GM12878 (cell line): ENCODE measurements at regions not wholly inside any gene's neighbourhood (a gene's known extent, or its start where the extent isn't known, plus 50 kb on each side); places are given as distances from the start of the nearest gene placed in this dataset.
A peak's percentile ranks its signal among the peaks of the same experiment; 100 is the strongest.

Experiments used
- ATAC-seq: fragments of 200-7000 bp; cut with Tn5 transposase; 3 replicates; pipeline ENCODE4 v1.9.1; 2020; ENCODE audit warnings: mild to moderate bottlenecking, moderate library complexity
- BruUV-seq: library from RNA; stranded (reverse); fragments of 400-500 nt; replicated peaks from 2 replicates; lab custom pipeline; 2021; lab: Mats Ljungman, UMichigan
- CTCF ChIA-PET: fragments of 300-600 bp; sonication (Branson Sonifier 250); formaldehyde crosslinking; extraction: SDS; loops from one replicate; lab custom pipeline; 2021; ENCODE audit warnings: inconsistent platforms; lab: Yijun Ruan, JAX
- POLR2A ChIA-PET: fragments of 350-600 bp; formaldehyde crosslinking; extraction: SDS; loops from one replicate; lab custom pipeline; 2021; ENCODE audit warnings: inconsistent platforms; lab: Charles Lee
- RAD21 ChIA-PET: fragments of 300-600 bp; sonication (Branson Sonifier 250); formaldehyde crosslinking; loops from one replicate; lab custom pipeline; 2023; ENCODE audit warnings: antibody characterized with exemption; ENCODE audit not compliant: unreplicated experiment; lab: Charles Lee
- SMC1A ChIA-PET: fragments of 300-600 bp; sonication (Branson Sonifier 250); formaldehyde crosslinking; loops from one replicate; lab custom pipeline; 2023; ENCODE audit not compliant: unreplicated experiment, uncharacterized antibody; lab: Charles Lee
- DNase-seq: peaks from one replicate; pipeline ENCODE4 v3.0.0-alpha.2; 2011; ENCODE audit warnings: low read depth, low spot score
- FAIRE-seq: peaks from 3 replicates; lab custom pipeline; 2011; peaks lifted over from hg19 to GRCh38; lab: Jason Lieb, UNC
- H2AFZ ChIP-seq: 2 replicates; pipeline ENCODE4 v1.6.0; 2011; ENCODE audit warnings: low read depth, low read length, control low read depth; ENCODE audit not compliant: control insufficient read depth
- H3K27ac ChIP-seq: 2 replicates; pipeline ENCODE4 v1.5.1; 2011; ENCODE audit warnings: control low read depth; ENCODE audit not compliant: control insufficient read depth, insufficient read depth
- H3K27me3 ChIP-seq, 2 experiments: replicated peaks in 1 of 2; 2 replicates each; pipeline versions ENCODE4 v1.6.0 to v1.6.1; 2011; ENCODE audit warnings: low read length in 1 of 2; ENCODE audit not compliant: control insufficient read depth in 2 of 2, insufficient read depth in 2 of 2
- H3K36me3 ChIP-seq, 2 experiments: 2 replicates each; pipeline ENCODE4 v1.5.1; 2011; ENCODE audit warnings: low read length in 1 of 2; ENCODE audit not compliant: control insufficient read depth in 2 of 2, insufficient read depth in 2 of 2
- H3K4me1 ChIP-seq: 2 replicates; pipeline ENCODE4 v1.6.1; 2011; ENCODE audit warnings: mild to moderate bottlenecking, low read length, moderate library complexity, mixed read lengths; ENCODE audit not compliant: control insufficient read depth, insufficient read depth
- H3K4me2 ChIP-seq: 2 replicates; pipeline ENCODE4 v1.6.0; 2011; ENCODE audit warnings: control low read depth; ENCODE audit not compliant: control insufficient read depth, insufficient read depth
- H3K4me3 ChIP-seq: fragments of 200-600 bp; sonication (generic); 2 replicates; pipeline ENCODE4 v1.5.1; 2016
- H3K79me2 ChIP-seq: 2 replicates; pipeline ENCODE4 v1.6.0; 2011; ENCODE audit warnings: low read length; ENCODE audit not compliant: control insufficient read depth, insufficient read depth
- H3K9ac ChIP-seq: 2 replicates; pipeline ENCODE4 v1.8.0; 2011; ENCODE audit warnings: low read length, control low read depth, mixed read lengths; ENCODE audit not compliant: control insufficient read depth, insufficient read depth
- H3K9me3 ChIP-seq: replicated peaks from 3 replicates; pipeline ENCODE4 v1.5.1; 2011; ENCODE audit warnings: mild to moderate bottlenecking, low read length; ENCODE audit not compliant: control insufficient read depth, insufficient read depth
- H4K20me1 ChIP-seq: 2 replicates; pipeline ENCODE4 v1.6.0; 2011; ENCODE audit not compliant: control insufficient read depth, insufficient read depth
- CHD1 ChIP-seq: IDR thresholded peaks from 2 replicates; pipeline ENCODE4 v1.6.1; 2012; ENCODE audit warnings: low read depth, low read length, improper control_type of control experiment
- EZH2 ChIP-seq: IDR thresholded peaks from 2 replicates; pipeline ENCODE4 v1.6.1; 2012; ENCODE audit warnings: low read depth, mild to moderate bottlenecking, control low read depth, inconsistent platforms, low read length, borderline replicate concordance; ENCODE audit not compliant: control insufficient read depth
- HDAC6 ChIP-seq: fragments of 200-600 bp; sonication (generic); IDR thresholded peaks from one replicate; pipeline ENCODE4 v1.8.0; 2017; ENCODE audit warnings: antibody characterized with exemption; ENCODE audit not compliant: unreplicated experiment
- NFIC ChIP-seq: IDR thresholded peaks from 2 replicates; pipeline ENCODE4 v1.6.1; 2012; ENCODE audit warnings: low read depth, mild to moderate bottlenecking, inconsistent platforms, low read length, moderate library complexity
- SIN3A ChIP-seq: IDR thresholded peaks from 2 replicates; pipeline ENCODE4 v1.6.1; 2012; ENCODE audit warnings: low read depth, low read length, improper control_type of control experiment
- ZNF24 ChIP-seq: fragments of 450-650 bp; IDR thresholded peaks from 2 replicates; pipeline ENCODE4 v1.6.1; 2017; ENCODE audit warnings: antibody characterized with exemption, mild to moderate bottlenecking
- WGBS: methylation state at CpG from one replicate; pipeline ENCODE4 v1.1.6; 2016; ENCODE audit warnings: low lambda C conversion rate; ENCODE audit not compliant: insufficient replicate concordance, insufficient coverage; ENCODE audit errors: missing lambda C conversion rate; 5-methylcytosine and 5-hydroxymethylcytosine counted together
- in situ Hi-C: fragments of 300-500 bp; cut with MboI; formaldehyde crosslinking; loops from 9 replicates; pipeline ENCODE4 v1.14.3; 2018; ENCODE audit warnings: mixed read lengths
- intact Hi-C: fragments of 100-400 bp; cut with micrococcal nuclease; formaldehyde crosslinking; loops from one replicate; pipeline ENCODE4 v1.14.2; 2022; ENCODE audit not compliant: unreplicated experiment
- TF ChIP-seq, protein P1 (sequence below): IDR thresholded peaks from 2 replicates; pipeline ENCODE4 v1.6.1; 2011; ENCODE audit warnings: borderline replicate concordance, low read depth, mild to moderate bottlenecking, moderate library complexity, low read length; ENCODE audit not compliant: insufficient read depth, poor library complexity, severe bottlenecking
- TF ChIP-seq, protein P2 (sequence below): fragments of 450-650 bp; formaldehyde crosslinking; IDR thresholded peaks from 2 replicates; pipeline ENCODE4 v1.4.0; 2020; ENCODE audit warnings: mild to moderate bottlenecking, moderate library complexity
- TF ChIP-seq, protein P3 (sequence below): fragments of 450-650 bp; IDR thresholded peaks from 2 replicates; pipeline ENCODE4 v1.6.1; 2017; ENCODE audit warnings: mild to moderate bottlenecking, moderate library complexity

- TF ChIP-seq, protein P1, sequence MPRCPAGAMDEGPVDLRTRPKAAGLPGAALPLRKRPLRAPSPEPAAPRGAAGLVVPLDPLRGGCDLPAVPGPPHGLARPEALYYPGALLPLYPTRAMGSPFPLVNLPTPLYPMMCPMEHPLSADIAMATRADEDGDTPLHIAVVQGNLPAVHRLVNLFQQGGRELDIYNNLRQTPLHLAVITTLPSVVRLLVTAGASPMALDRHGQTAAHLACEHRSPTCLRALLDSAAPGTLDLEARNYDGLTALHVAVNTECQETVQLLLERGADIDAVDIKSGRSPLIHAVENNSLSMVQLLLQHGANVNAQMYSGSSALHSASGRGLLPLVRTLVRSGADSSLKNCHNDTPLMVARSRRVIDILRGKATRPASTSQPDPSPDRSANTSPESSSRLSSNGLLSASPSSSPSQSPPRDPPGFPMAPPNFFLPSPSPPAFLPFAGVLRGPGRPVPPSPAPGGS, result no peak
- TF ChIP-seq EZH2, result no peak
These were observed 917.8 kb downstream of the EPHA4 start (continued) for GRCh38 chr2:220654322-220654721.

GRCh38 chr2:220660277-220661145 is 911.6 kb downstream of the EPHA4 start:
- Histone ChIP-seq H3K9me3 (no peaks in the 10 kb centered on the region), H4K20me1 (no peaks in the 10 kb centered on the region), H3K4me2 (no peak overlapping the region), H3K79me2 (no peaks in the 10 kb centered on the region), H3K36me3 (no peaks in the 10 kb centered on the region), H3K4me3 (no peak overlapping the region), H2AFZ (no peak overlapping the region), H3K9ac (no peak overlapping the region), H3K27me3 (no peaks in the 10 kb centered on the region; a peak in 1 of 4 replicates), H3K27ac (no peak overlapping the region), H3K4me1 (no peaks in the 10 kb centered on the region)
- BruUV-seq, result no TSS peak
- POLR2A ChIA-PET, result no interaction called here
- SMC1A ChIA-PET, result interaction anchor here (0.5 to 2.3 kb wide), 2 partner anchors 11 to 38 kb away, joined by 3 to 7 read pairs; no protein-coding TSS in a partner anchor
- in situ Hi-C loops, result no loop called here
- ATAC-seq (peak; percentile 57), DNase-seq (no peak), FAIRE-seq (no peak)
- intact Hi-C loops, result no loop called here
- RAD21 ChIA-PET, result no interaction called here
- CTCF ChIA-PET, result no interaction called here
- 17% methylated on average over 4 of the region's 4 CpGs for WGBS
- no peak for TF ChIP-seq NFIC
- TF ChIP-seq ZNF24, result no peak
- TF ChIP-seq, protein P2, sequence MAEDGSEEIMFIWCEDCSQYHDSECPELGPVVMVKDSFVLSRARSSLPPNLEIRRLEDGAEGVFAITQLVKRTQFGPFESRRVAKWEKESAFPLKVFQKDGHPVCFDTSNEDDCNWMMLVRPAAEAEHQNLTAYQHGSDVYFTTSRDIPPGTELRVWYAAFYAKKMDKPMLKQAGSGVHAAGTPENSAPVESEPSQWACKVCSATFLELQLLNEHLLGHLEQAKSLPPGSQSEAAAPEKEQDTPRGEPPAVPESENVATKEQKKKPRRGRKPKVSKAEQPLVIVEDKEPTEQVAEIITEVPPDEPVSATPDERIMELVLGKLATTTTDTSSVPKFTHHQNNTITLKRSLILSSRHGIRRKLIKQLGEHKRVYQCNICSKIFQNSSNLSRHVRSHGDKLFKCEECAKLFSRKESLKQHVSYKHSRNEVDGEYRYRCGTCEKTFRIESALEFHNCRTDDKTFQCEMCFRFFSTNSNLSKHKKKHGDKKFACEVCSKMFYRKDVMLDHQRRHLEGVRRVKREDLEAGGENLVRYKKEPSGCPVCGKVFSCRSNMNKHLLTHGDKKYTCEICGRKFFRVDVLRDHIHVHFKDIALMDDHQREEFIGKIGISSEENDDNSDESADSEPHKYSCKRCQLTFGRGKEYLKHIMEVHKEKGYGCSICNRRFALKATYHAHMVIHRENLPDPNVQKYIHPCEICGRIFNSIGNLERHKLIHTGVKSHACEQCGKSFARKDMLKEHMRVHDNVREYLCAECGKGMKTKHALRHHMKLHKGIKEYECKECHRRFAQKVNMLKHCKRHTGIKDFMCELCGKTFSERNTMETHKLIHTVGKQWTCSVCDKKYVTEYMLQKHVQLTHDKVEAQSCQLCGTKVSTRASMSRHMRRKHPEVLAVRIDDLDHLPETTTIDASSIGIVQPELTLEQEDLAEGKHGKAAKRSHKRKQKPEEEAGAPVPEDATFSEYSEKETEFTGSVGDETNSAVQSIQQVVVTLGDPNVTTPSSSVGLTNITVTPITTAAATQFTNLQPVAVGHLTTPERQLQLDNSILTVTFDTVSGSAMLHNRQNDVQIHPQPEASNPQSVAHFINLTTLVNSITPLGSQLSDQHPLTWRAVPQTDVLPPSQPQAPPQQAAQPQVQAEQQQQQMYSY (CRISPR knock-in tag), result no peak
- TF ChIP-seq, protein P3, sequence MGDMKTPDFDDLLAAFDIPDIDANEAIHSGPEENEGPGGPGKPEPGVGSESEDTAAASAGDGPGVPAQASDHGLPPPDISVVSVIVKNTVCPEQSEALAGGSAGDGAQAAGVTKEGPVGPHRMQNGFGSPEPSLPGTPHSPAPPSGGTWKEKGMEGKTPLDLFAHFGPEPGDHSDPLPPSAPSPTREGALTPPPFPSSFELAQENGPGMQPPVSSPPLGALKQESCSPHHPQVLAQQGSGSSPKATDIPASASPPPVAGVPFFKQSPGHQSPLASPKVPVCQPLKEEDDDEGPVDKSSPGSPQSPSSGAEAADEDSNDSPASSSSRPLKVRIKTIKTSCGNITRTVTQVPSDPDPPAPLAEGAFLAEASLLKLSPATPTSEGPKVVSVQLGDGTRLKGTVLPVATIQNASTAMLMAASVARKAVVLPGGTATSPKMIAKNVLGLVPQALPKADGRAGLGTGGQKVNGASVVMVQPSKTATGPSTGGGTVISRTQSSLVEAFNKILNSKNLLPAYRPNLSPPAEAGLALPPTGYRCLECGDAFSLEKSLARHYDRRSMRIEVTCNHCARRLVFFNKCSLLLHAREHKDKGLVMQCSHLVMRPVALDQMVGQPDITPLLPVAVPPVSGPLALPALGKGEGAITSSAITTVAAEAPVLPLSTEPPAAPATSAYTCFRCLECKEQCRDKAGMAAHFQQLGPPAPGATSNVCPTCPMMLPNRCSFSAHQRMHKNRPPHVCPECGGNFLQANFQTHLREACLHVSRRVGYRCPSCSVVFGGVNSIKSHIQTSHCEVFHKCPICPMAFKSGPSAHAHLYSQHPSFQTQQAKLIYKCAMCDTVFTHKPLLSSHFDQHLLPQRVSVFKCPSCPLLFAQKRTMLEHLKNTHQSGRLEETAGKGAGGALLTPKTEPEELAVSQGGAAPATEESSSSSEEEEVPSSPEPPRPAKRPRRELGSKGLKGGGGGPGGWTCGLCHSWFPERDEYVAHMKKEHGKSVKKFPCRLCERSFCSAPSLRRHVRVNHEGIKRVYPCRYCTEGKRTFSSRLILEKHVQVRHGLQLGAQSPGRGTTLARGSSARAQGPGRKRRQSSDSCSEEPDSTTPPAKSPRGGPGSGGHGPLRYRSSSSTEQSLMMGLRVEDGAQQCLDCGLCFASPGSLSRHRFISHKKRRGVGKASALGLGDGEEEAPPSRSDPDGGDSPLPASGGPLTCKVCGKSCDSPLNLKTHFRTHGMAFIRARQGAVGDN, result no peak
- no peak for TF ChIP-seq HDAC6
- TF ChIP-seq SIN3A, result no peak
- no peak for TF ChIP-seq CHD1
